ENCODE measurements at regions not wholly inside any gene's neighbourhood (a gene's known extent, or its start where the extent isn't known, plus 50 kb on each side); places are given as distances from the start of the nearest gene placed in this dataset.
"Not testable (repeated sequence)": the region's sequence is repeated elsewhere in the genome, so short reads cannot be mapped to it uniquely, and the experiment has no call there.

GRCh38 chr5:96124589-96124988, 162.9 kb upstream of the ELL2 start:
- DNase-seq = no peak

GRCh38 chr5:96123418-96123817, 161.8 kb upstream of the ELL2 start:
- DNase-seq = no peak

GRCh38 chr5:96121364-96121763, 159.7 kb upstream of the ELL2 start:
- DNase-seq = no peak

- no peak for DNase-seq
These were observed 158.5 kb upstream of the ELL2 start for GRCh38 chr5:96120120-96120519.

- DNase-seq = no peak
These were observed 156.4 kb upstream of the ELL2 start for GRCh38 chr5:96117771-96118651.

- no peak for DNase-seq
These were observed 153.6 kb upstream of the ELL2 start for GRCh38 chr5:96115147-96115807.

GRCh38 chr5:96114736-96115135, 153.1 kb upstream of the ELL2 start:
- no peak for DNase-seq

- no peak for DNase-seq
These were observed 151.7 kb upstream of the ELL2 start for GRCh38 chr5:96113170-96113939.

- no peak for DNase-seq
These were observed 151.1 kb upstream of the ELL2 start for GRCh38 chr5:96112703-96113102.

- DNase-seq = no peak
These were observed 150.5 kb upstream of the ELL2 start for GRCh38 chr5:96112123-96112670.

- DNase-seq = no peak
These were observed 149.6 kb upstream of the ELL2 start for GRCh38 chr5:96111080-96111756.

GRCh38 chr5:96110300-96110699, 148.6 kb upstream of the ELL2 start:
- DNase-seq = no peak

GRCh38 chr5:96108629-96109028, 147.0 kb upstream of the ELL2 start:
- DNase-seq = not testable (repeated sequence)

- not testable (repeated sequence) for DNase-seq
These were observed 142.2 kb upstream of the ELL2 start for GRCh38 chr5:96103829-96104228.

- DNase-seq = no peak
These were observed 139.9 kb upstream of the ELL2 start for GRCh38 chr5:96101358-96102089.

- DNase-seq = not testable (repeated sequence)
These were observed 135.8 kb upstream of the ELL2 start for GRCh38 chr5:96097488-96097887.

GRCh38 chr5:96096724-96097123, 135.1 kb upstream of the ELL2 start:
- no peak for DNase-seq

- no peak for DNase-seq
These were observed 133.3 kb upstream of the ELL2 start for GRCh38 chr5:96094904-96095303.

GRCh38 chr5:96093890-96094381, 132.3 kb upstream of the ELL2 start:
- DNase-seq = no peak

- no peak for DNase-seq
These were observed 131.7 kb upstream of the ELL2 start for GRCh38 chr5:96093340-96093739.

- no peak for DNase-seq
These were observed 130.2 kb upstream of the ELL2 start for GRCh38 chr5:96091874-96092273.

- DNase-seq = no peak
These were observed 128.6 kb upstream of the ELL2 start for GRCh38 chr5:96090215-96090614.

All from CD4-positive, alpha-beta T cell treated with Interleukin-4 for 1 hour (primary cell).